Stimulated activated CD8-positive, alpha-beta memory T cell treated with anti-CD3 and anti-CD28 coated beads, Interleukin-12 subunit alpha, Interleukin-12 subunit beta, amount 100 ng/mL, for 24 hours (primary cell): ENCODE measurements at regions not wholly inside any gene's neighbourhood (a gene's known extent, or its start where the extent isn't known, plus 50 kb on each side); places are given as distances from the start of the nearest gene placed in this dataset.
"Not testable (repeated sequence)": the region's sequence is repeated elsewhere in the genome, so short reads cannot be mapped to it uniquely, and the experiment has no call there.

Experiments
- DNase-seq: peaks from one replicate; pipeline ENCODE4 v3.0.0-alpha.2; 2020; ENCODE audit errors: extremely low read depth

- DNase-seq = no peak
Observed at GRCh38 chr18:78410094-78410786, 569.4 kb upstream of the SALL3 start.

- no peak for DNase-seq
Observed at GRCh38 chr18:78411539-78411938, 568.1 kb upstream of the SALL3 start.

- DNase-seq = no peak
Observed at GRCh38 chr18:78414302-78414701, 565.3 kb upstream of the SALL3 start.

GRCh38 chr18:78416853-78417252 is 562.8 kb upstream of the SALL3 start:
- no peak for DNase-seq

- DNase-seq = no peak
Observed at GRCh38 chr18:78418379-78418778, 561.2 kb upstream of the SALL3 start.

GRCh38 chr18:78419171-78419570 is 560.4 kb upstream of the SALL3 start:
- DNase-seq = no peak

GRCh38 chr18:78420116-78420515 is 559.5 kb upstream of the SALL3 start:
- DNase-seq = no peak

GRCh38 chr18:78421392-78421791 is 558.2 kb upstream of the SALL3 start:
- no peak for DNase-seq

GRCh38 chr18:78422336-78422735 is 557.3 kb upstream of the SALL3 start:
- DNase-seq = no peak

GRCh38 chr18:78423811-78424210 is 555.8 kb upstream of the SALL3 start:
- DNase-seq = no peak

GRCh38 chr18:78424403-78425018 is 555.1 kb upstream of the SALL3 start:
- no peak for DNase-seq

GRCh38 chr18:78425019-78425412 is 554.6 kb upstream of the SALL3 start:
- DNase-seq = no peak

- DNase-seq = no peak
Observed at GRCh38 chr18:78427081-78427480, 552.5 kb upstream of the SALL3 start.

- DNase-seq = no peak
Observed at GRCh38 chr18:78429127-78430108, 550.2 kb upstream of the SALL3 start.

- no peak for DNase-seq
Observed at GRCh38 chr18:78430131-78430758, 549.4 kb upstream of the SALL3 start.

- DNase-seq = no peak
Observed at GRCh38 chr18:78431606-78432005, 548.0 kb upstream of the SALL3 start.

GRCh38 chr18:78433562-78433961 is 546.1 kb upstream of the SALL3 start:
- no peak for DNase-seq

GRCh38 chr18:78436110-78436509 is 543.5 kb upstream of the SALL3 start:
- DNase-seq = no peak

GRCh38 chr18:78438235-78438634 is 541.4 kb upstream of the SALL3 start:
- DNase-seq = not testable (repeated sequence)

GRCh38 chr18:78445880-78446279 is 533.7 kb upstream of the SALL3 start:
- no peak for DNase-seq

- no peak for DNase-seq
Observed at GRCh38 chr18:78447211-78447610, 532.4 kb upstream of the SALL3 start.

- no peak for DNase-seq
Observed at GRCh38 chr18:78448106-78448505, 531.5 kb upstream of the SALL3 start.
